Lower leg skin (tissue), 4 donors: ENCODE measurements at regions not wholly inside any gene's neighbourhood (a gene's known extent, or its start where the extent isn't known, plus 50 kb on each side); places are given as distances from the start of the nearest gene placed in this dataset.

Experiments used
- DNase-seq, 2 donors: peaks; one replicate each; pipeline ENCODE4 v3.0.0-alpha.2; 2019; ENCODE audit warnings: low spot score in 2 of 2
- H3K4me3 ChIP-seq: fragments of 200-600 bp; sonication (generic); 2 replicates; pipeline ENCODE4 v1.5.1; 2017; ENCODE audit warnings: mild to moderate bottlenecking, low read depth; ENCODE audit not compliant: poor library complexity, severe bottlenecking
- POLR2A ChIP-seq, 2 donors: fragments of 450-650 bp; IDR thresholded peaks; one replicate each; pipeline ENCODE4 v1.6.1; 2016 to 2017; ENCODE audit warnings: antibody characterized with exemption in 2 of 2, mild to moderate bottlenecking in 1 of 2, moderate library complexity in 1 of 2
- WGBS, 2 donors: methylation state at CpG; one replicate each; pipeline ENCODE4 v1.1.5; 2018; 5-methylcytosine and 5-hydroxymethylcytosine counted together
- intact Hi-C: fragments of 100-400 bp; cut with DNase I; formaldehyde crosslinking; loops from one replicate; pipeline ENCODE4 v1.15.0; 2023; ENCODE audit warnings: low total_unique reads
- TF ChIP-seq, protein P1 (sequence below), 3 donors: fragments of 450-650 bp; IDR thresholded peaks; one replicate each; pipeline ENCODE4 v1.5.1; 2016; ENCODE audit warnings: antibody characterized with exemption in 3 of 3, mild to moderate bottlenecking in 3 of 3, moderate library complexity in 2 of 3

DNA sequence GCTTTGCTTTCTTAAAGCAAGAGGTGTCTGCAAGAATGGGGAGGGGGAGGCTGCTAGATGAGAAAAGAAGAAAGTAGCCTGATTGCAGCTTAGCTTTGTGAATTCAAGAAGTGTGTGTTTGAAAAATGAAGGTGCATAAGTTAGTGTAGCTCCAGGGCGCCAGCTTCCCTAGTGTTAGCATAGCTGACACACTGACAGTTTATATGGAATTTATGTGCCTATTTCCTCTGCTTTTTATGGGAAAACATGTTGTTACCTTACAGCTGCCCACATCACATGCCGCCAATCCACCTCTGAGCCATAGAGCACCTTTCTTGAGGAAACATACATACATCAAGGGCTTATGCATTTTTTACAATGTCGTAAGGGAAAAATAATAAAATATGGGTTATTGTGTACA, 536.4 kb upstream of the PIK3C3 start:
- intact Hi-C loops, result no loop called here
- 62 to 73% methylated on average over 3 of the region's 3 CpGs for whole genome bisulfite sequencing, 2 donors
- TF ChIP-seq, protein P1, sequence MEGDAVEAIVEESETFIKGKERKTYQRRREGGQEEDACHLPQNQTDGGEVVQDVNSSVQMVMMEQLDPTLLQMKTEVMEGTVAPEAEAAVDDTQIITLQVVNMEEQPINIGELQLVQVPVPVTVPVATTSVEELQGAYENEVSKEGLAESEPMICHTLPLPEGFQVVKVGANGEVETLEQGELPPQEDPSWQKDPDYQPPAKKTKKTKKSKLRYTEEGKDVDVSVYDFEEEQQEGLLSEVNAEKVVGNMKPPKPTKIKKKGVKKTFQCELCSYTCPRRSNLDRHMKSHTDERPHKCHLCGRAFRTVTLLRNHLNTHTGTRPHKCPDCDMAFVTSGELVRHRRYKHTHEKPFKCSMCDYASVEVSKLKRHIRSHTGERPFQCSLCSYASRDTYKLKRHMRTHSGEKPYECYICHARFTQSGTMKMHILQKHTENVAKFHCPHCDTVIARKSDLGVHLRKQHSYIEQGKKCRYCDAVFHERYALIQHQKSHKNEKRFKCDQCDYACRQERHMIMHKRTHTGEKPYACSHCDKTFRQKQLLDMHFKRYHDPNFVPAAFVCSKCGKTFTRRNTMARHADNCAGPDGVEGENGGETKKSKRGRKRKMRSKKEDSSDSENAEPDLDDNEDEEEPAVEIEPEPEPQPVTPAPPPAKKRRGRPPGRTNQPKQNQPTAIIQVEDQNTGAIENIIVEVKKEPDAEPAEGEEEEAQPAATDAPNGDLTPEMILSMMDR (IDR thresholded peaks at IDR 0.05), result no peak
- TF ChIP-seq POLR2A (IDR thresholded peaks at IDR 0.05), result no peak
- no peak for DNase-seq
- H3K4me3 ChIP-seq, result no peak overlapping the region

DNA sequence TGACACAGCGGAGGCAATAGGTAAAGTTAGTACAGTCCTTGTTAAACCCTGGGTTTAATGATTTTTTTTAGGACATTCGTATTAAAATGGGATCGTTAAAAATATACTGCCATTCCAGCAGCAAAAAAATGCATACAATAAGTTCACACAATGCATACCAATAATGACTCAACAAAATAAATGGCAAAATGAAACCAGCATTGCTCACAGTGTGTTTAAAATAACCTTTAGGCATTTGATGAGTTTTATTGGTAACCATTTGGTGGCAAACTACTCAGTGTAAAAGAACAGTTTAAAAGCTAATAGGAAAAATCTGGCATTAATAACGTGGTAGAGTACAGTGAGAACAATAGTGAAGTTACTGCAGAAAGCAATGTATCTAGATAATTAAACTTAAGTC, 539.0 kb upstream of the PIK3C3 start:
- intact Hi-C loops, result no loop called here
- H3K4me3 ChIP-seq, result no peak overlapping the region
- TF ChIP-seq POLR2A (IDR thresholded peaks at IDR 0.05), result no peak
- TF ChIP-seq, protein P1 (IDR thresholded peaks at IDR 0.05), result no peak
- no peak for DNase-seq
- WGBS, 2 donors, result 60 to 73% methylated on average over 4 of the region's 4 CpGs

GRCh38 chr18:41410006-41410405, 545.0 kb upstream of the PIK3C3 start:
- no peak for DNase-seq
- no peak overlapping the region for H3K4me3 ChIP-seq
- TF ChIP-seq POLR2A (IDR thresholded peaks at IDR 0.05), result no peak
- TF ChIP-seq, protein P1 (IDR thresholded peaks at IDR 0.05), result no peak
- intact Hi-C loops, result no loop called here

GRCh38 chr18:41406834-41407233, 548.2 kb upstream of the PIK3C3 start:
- intact Hi-C loops, result no loop called here
- H3K4me3 ChIP-seq, result no peak overlapping the region
- no peak for TF ChIP-seq POLR2A (IDR thresholded peaks at IDR 0.05)
- TF ChIP-seq, protein P1 (IDR thresholded peaks at IDR 0.05), result no peak
- WGBS, 2 donors, result 71 to 72% methylated on average over 2 of the region's 2 CpGs
- DNase-seq, result no peak

GRCh38 chr18:41396861-41397260, 558.2 kb upstream of the PIK3C3 start:
- WGBS, 2 donors, result 93 to 95% methylated on average over 2 of the region's 2 CpGs
- intact Hi-C loops, result no loop called here
- TF ChIP-seq POLR2A (IDR thresholded peaks at IDR 0.05), result no peak
- TF ChIP-seq, protein P1 (IDR thresholded peaks at IDR 0.05), result no peak
- H3K4me3 ChIP-seq, result no peak overlapping the region
- DNase-seq, result no peak

DNA sequence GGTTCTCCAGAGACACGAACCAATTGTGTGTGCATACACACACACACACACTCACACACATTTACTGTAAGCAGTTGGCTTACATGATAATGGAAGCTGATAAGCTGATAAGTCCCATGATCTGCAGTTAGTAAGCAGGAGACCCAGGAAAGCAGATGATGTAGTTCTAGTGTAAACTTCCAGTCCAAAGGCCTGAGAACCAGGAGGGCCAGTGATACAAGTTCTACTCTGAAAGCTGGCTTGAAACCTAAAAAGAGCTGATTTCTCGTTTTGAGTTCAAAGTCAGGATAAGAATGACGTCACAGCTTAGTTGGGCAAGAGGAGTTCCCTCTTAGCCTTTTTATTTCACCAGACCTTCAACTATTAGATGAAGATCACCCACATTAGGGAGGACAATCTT, 558.8 kb upstream of the PIK3C3 start:
- 73 to 77% methylated on average over 3 of the region's 3 CpGs for WGBS, 2 donors

More for the DNA sequence above, 558.8 kb upstream of the PIK3C3 start:
- no peak overlapping the region for H3K4me3 ChIP-seq
- intact Hi-C loops, result no loop called here
- no peak for DNase-seq
- TF ChIP-seq POLR2A (IDR thresholded peaks at IDR 0.05), result no peak
- TF ChIP-seq, protein P1 (IDR thresholded peaks at IDR 0.05), result no peak
